PC-3 (cell line): ENCODE measurements at regions not wholly inside any gene's neighbourhood (a gene's known extent, or its start where the extent isn't known, plus 50 kb on each side); places are given as distances from the start of the nearest gene placed in this dataset.

Source experiments
- CTCF ChIP-seq: fragments of 300-600 bp; sonication (generic); conservative IDR thresholded peaks from 2 replicates; pipeline ENCODE4 v1.5.1; 2017; ENCODE audit warnings: antibody characterized with exemption, low read depth, mild to moderate bottlenecking, low read length
- EZH2 ChIP-seq: fragments of 300-600 bp; sonication (generic); IDR thresholded peaks from one replicate; pipeline ENCODE4 v1.6.1; 2017; ENCODE audit warnings: antibody characterized with exemption, mild to moderate bottlenecking, low read length; ENCODE audit not compliant: unreplicated experiment
- EZH2phosphoT487 ChIP-seq: fragments of 300-600 bp; sonication (generic); IDR thresholded peaks from 2 replicates; pipeline ENCODE4 v1.6.1; 2018; ENCODE audit warnings: mild to moderate bottlenecking, antibody characterized with exemption, low read length, borderline replicate concordance

DNA sequence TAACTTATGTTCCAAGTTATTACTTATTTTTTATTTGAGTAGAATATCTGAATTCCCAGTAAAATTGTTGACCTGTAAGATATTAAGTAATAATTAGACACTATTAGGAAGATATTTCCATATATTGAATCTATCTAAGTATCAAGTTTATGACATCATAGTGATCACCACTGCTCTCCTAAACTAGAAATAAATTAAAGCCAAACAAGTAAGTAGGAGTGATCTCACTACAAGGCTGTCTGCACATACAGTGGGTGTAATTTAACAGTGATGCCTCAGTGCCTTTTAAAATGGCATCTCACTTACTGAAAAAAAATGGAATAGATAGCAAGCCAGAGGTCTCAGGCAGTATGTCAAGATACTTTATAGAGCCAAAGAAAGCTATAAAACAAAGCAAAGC lies 789.6 kb downstream of the KCTD16 start:
- TF ChIP-seq CTCF: no peak
- no peak for TF ChIP-seq EZH2phosphoT487
- TF ChIP-seq EZH2: no peak
